Aorta (tissue), 5 donors: ENCODE measurements at regions not wholly inside any gene's neighbourhood (a gene's known extent, or its start where the extent isn't known, plus 50 kb on each side); places are given as distances from the start of the nearest gene placed in this dataset.
A peak's percentile ranks its signal among the peaks of the same experiment; 100 is the strongest.

Source experiments
- ATAC-seq: fragments of 200-7000 bp; cut with Tn5 transposase; one replicate; pipeline ENCODE4 v1.9.1; 2022; ENCODE audit warnings: moderate library complexity; ENCODE audit not compliant: low FRiP score
- DNase-seq, 2 donors: peaks; one replicate each; pipeline ENCODE4 v3.0.0-alpha.2; 2020
- H3K27ac ChIP-seq, 2 donors: one replicate each; pipeline ENCODE4 v1.5.1; 2013; ENCODE audit warnings: low read length in 2 of 2, mild to moderate bottlenecking in 2 of 2, moderate library complexity in 2 of 2, control low read depth in 1 of 2, inconsistent platforms in 1 of 2, low read depth in 1 of 2
- H3K27me3 ChIP-seq, 2 donors: one replicate each; pipeline ENCODE4 v1.6.1; 2013; ENCODE audit warnings: control low read depth in 1 of 2, low read length in 1 of 2, mild to moderate bottlenecking in 1 of 2, moderate library complexity in 1 of 2; ENCODE audit not compliant: insufficient read depth in 2 of 2, control insufficient read depth in 1 of 2
- H3K36me3 ChIP-seq, 2 donors: one replicate each; pipeline ENCODE4 v1.6.1; 2013; ENCODE audit warnings: control low read depth in 1 of 2, low read length in 1 of 2, mild to moderate bottlenecking in 1 of 2; ENCODE audit not compliant: insufficient read depth in 2 of 2, control insufficient read depth in 1 of 2
- H3K4me1 ChIP-seq, 2 donors: one replicate each; pipeline ENCODE4 v1.6.1; 2013; ENCODE audit warnings: low read length in 2 of 2, control low read depth in 1 of 2, mild to moderate bottlenecking in 1 of 2, moderate library complexity in 1 of 2; ENCODE audit not compliant: insufficient read depth in 2 of 2, control insufficient read depth in 1 of 2
- H3K4me3 ChIP-seq, 2 donors: one replicate each; pipeline ENCODE4 v1.5.1; 2013; ENCODE audit warnings: low read length in 2 of 2, control low read depth in 1 of 2, mild to moderate bottlenecking in 1 of 2
- H3K9me3 ChIP-seq: one replicate; pipeline ENCODE4 v1.6.1; 2013; ENCODE audit warnings: mild to moderate bottlenecking, low read length; ENCODE audit not compliant: control insufficient read depth
- WGBS, 2 donors: extraction: QIAGEN DNeasy Blood & Tissue Kit; methylation state at CpG; one replicate each; pipeline ENCODE4 v1.1.7; 2013; 5-methylcytosine and 5-hydroxymethylcytosine counted together
- intact Hi-C, 2 donors: fragments of 100-400 bp; cut with DNase I; formaldehyde crosslinking; loops; one replicate each; pipeline versions ENCODE4 v1.14.2 to v1.15.0; 2022
- donor health status: healthy with polysubstance abuse.
- donor health status: Bipolar disorder and iron deficiency.
- donor health status: DM: no; HTN: no; CAD: no.
- donor health status: DM: no; HTN: no; CAD: no.
- donor health status: DM: yes; HTN: yes; CAD: no.

DNA sequence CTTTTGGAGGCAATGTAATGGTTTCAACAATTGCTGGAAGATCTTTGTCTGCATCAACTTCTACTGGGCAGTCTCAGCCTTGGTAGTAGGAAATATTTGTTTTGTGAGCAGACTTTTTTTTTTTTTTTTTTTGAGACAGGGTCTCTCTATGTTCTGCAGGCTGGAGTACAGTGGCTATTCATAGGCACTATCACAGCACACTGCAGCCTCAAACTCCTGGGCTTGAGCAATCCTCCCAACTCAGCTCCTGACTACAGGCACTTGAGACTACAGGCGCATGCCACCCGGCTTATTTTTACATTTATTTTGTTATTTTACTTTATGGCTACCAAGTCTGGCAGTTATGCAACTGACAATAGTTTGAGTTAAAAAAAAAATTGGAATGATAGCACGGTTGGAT lies 187.3 kb downstream of the SNX18 start:
- 35 to 41% methylated on average over 3 of the region's 3 CpGs for WGBS, 2 donors
- Histone ChIP-seq H3K4me1 (peaks cover 8 to 16% of the 10 kb centered on the region in 2 donors), H3K27me3 (no peaks in the 10 kb centered on the region), H3K9me3 (no peaks in the 10 kb centered on the region), H3K27ac (peak overlapping the region; percentile 24 to 77), H3K36me3 (no peaks in the 10 kb centered on the region), H3K4me3 (no peak overlapping the region)
- ATAC-seq (no peak), DNase-seq (no peak)
- intact Hi-C loops = loop anchor here (5.0 kb wide), 5 partner anchors 43 to 183 kb away; no protein-coding TSS in a partner anchor

DNA sequence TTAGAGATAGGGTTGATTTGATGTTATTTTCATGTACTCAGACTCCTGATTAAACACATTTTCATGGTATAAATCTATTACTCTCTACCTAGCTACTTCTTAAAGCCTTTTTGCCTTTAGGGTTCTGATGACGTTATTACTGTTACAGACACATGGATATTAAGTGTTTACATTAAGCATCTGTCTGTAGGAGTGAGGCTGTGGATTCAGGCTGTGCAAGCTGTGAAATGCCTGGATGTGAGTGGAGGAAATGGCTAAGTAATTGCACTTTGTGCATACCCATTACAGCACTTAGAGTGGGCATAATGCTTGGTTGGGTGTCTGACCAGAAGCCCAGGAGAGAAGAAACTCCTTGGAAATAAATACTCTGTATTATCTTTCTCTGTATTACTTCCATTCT lies 186.8 kb downstream of the SNX18 start:
- peak overlapping the region in 1 of 2 donors; percentile 98 for H3K27ac ChIP-seq
- no peaks in the 10 kb centered on the region for H3K36me3 ChIP-seq
- H3K4me3 ChIP-seq = no peak overlapping the region
- intact Hi-C loops = loop anchor here (5.0 kb wide), 5 partner anchors 42 to 182 kb away; no protein-coding TSS in a partner anchor
- no peaks in the 10 kb centered on the region for H3K27me3 ChIP-seq
- no peaks in the 10 kb centered on the region for H3K9me3 ChIP-seq
- H3K4me1 ChIP-seq = peaks cover 9 to 18% of the 10 kb centered on the region in 2 donors
- 0 to 8% methylated on average over 1 of the region's 1 CpG for WGBS, 2 donors
- DNase-seq (no peak), ATAC-seq (no peak)

DNA sequence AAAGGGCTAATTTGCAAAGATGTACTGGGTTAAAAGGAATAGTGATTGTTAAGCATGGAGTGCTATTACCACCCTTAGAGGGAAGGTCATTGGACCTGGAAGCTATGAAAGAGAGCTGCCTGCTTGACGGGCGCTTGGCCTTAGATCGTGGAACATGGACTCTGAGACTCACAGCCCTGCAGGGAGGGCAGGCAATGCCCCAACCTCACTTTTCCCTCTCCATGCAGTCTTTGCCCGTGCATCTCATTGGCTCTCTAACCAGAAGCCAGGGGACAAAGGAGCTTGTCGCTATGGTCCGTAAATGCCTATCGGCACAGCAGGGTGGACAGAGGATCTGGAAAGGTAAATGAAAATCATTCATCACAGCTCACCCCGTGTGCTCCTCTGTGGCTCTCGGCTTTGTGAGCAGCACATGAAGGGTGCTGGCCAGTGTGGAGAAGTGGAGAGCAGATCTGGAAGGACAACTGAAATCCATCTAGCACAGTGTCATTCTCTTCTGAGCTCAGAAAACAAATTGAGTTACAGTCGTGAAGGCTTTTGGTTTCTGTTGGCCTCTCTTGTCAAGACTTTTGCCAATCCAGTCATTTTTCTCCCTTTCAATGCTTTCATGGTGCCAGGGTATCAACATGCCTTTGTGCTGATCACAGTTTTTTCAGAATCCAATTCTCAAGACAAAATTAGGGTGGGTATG lies 186.2 kb downstream of the SNX18 start:
- Histone ChIP-seq H3K4me1 (peaks cover 14 to 18% of the 10 kb centered on the region in 2 donors), H3K4me3 (peak overlapping the region in 1 of 2 donors; percentile 38), H3K36me3 (no peaks in the 10 kb centered on the region), H3K27me3 (no peaks in the 10 kb centered on the region), H3K9me3 (no peaks in the 10 kb centered on the region), H3K27ac (peak overlapping the region; percentile 45 to 100)
- ATAC-seq = peak; percentile 67
- intact Hi-C loops = loop anchor here (2.0 to 5.0 kb wide), 6 partner anchors 13 to 181 kb away; no protein-coding TSS in a partner anchor
- no peak for DNase-seq
- 5 to 9% methylated on average over 10 of the region's 10 CpGs for WGBS, 2 donors

DNA sequence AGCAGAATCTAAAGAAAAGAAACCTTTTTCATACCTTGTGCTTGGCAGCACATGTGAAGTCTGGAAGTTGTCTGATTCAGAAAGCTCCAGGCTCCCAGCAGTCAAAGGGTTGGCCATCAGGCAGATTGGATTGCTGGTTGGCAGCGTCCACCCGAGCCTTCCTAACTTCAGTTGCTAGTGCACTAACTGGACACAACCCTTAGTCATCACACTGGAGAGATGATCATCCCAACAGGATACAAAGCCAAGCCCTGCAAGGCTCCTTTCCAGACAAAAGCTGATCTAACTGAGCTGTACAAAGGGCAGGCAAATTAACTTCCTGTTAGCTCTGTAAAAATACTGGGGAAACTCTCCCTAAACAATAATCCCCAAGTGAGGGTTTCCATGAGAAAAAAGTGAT lies 185.6 kb downstream of the SNX18 start:
- intact Hi-C loops = loop anchor here (2.0 to 5.0 kb wide), 6 partner anchors 14 to 181 kb away; no protein-coding TSS in a partner anchor
- peaks cover 17 to 21% of the 10 kb centered on the region in 2 donors for H3K4me1 ChIP-seq

DNA sequence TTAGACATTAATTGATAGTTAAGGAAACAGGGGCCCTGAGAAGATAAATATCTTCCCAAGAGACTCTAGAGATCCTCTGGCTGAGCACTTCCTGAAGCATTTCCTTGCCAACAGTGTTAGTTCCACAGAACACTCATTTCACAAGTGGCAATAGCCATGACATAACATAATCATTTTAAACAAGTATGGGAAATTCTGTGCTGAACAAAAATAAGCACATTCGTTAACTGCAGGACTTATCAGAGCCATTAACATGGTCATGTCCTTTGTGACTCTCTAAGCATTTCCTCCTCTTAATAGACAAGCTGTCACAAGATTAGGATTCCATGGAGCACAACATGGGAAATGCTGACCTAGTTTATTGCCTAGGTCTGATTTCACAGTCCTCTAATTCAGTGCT lies 184.9 kb downstream of the SNX18 start:
- intact Hi-C loops = loop anchor here (2.0 to 5.0 kb wide), 6 partner anchors 14 to 180 kb away; no protein-coding TSS in a partner anchor
- no peak for ATAC-seq
- H3K27ac ChIP-seq = peak overlapping the region; percentile 89 to 96
- H3K9me3 ChIP-seq = no peaks in the 10 kb centered on the region
- no peaks in the 10 kb centered on the region for H3K36me3 ChIP-seq
- DNase-seq = no peak
- WGBS, 2 donors = 4 to 6% methylated on average over 1 of the region's 1 CpG
- no peaks in the 10 kb centered on the region for H3K27me3 ChIP-seq
- peaks cover 20 to 28% of the 10 kb centered on the region in 2 donors for H3K4me1 ChIP-seq
- H3K4me3 ChIP-seq = peak overlapping the region; percentile 0 to 10

More for the DNA sequence above, 185.6 kb downstream of the SNX18 start:
- DNase-seq = peak; percentile 84 to 88
- Histone ChIP-seq H3K27me3 (no peaks in the 10 kb centered on the region), H3K9me3 (no peaks in the 10 kb centered on the region), H3K4me3 (peak overlapping the region in 1 of 2 donors; percentile 38), H3K36me3 (no peaks in the 10 kb centered on the region), H3K27ac (peak overlapping the region; percentile 96 to 100)
- ATAC-seq = peak; percentile 76
- WGBS, 2 donors = 4% methylated on average over 2 of the region's 2 CpGs

DNA sequence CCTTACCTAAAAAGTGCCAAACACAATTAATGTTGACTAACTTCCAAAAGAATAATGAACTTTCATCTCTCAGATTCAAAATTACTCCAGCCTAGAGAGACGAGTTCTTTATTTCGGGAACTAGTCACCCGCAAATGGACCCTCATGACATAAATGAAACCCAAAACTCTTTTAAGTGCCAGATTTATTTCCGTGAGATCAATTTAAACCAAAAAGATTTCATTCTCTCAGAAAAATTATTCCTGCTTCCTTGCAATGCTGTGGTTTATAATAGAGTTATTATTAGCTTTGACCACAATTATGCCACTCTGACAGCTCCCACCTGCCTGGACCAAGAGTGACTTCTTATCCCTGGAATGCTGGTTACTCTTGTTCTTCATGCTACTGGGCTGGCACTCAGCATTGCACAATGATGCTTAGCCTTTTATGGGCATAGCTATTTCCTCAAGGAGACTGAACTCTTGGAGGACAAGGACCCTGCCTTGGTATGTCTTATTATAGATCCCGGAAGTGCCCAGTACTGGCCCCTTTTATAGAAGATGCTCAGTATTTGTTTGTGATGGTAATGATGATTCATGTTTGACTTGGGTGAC lies 183.5 kb downstream of the SNX18 start:
- no peaks in the 10 kb centered on the region for H3K27me3 ChIP-seq
- ATAC-seq = peak; percentile 72
- WGBS, 2 donors = 2 to 5% methylated on average over 5 of the region's 5 CpGs
- H3K4me3 ChIP-seq = no peak overlapping the region
- H3K36me3 ChIP-seq = no peaks in the 10 kb centered on the region
- H3K27ac ChIP-seq = peak overlapping the region in 1 of 2 donors; percentile 53
- peak in 1 of 2 donors; percentile 84 for DNase-seq
- intact Hi-C loops = loop anchor here (5.0 kb wide), 5 partner anchors 39 to 179 kb away; no protein-coding TSS in a partner anchor
- H3K9me3 ChIP-seq = no peaks in the 10 kb centered on the region
- H3K4me1 ChIP-seq = peaks cover 23 to 32% of the 10 kb centered on the region in 2 donors

DNA sequence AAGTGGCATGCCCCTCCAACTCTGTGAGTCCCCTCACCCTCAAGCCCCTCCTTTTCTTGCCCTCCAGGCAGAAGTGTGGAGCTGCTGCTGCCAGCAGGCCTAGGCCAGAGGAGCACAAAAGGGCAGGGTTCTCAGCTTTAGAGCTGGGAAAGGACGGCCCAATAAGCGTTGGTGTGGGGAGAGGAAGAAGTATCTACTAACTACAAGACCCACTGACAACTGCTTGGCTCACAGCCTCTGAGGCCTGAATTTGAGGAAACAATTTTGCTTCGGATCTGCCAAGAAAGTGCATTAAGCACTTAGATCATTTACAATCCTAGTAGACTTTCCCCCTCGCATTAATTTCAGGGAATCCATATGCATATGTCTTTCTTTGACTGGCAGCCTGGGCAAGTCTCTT lies 179.4 kb downstream of the SNX18 start:
- peak in 1 of 2 donors; percentile 56 for DNase-seq
- no peaks in the 10 kb centered on the region for H3K27me3 ChIP-seq
- no peak for ATAC-seq
- H3K9me3 ChIP-seq = no peaks in the 10 kb centered on the region
- peaks cover 17 to 25% of the 10 kb centered on the region in 2 donors for H3K4me1 ChIP-seq
- intact Hi-C loops = no loop called here
- no peak overlapping the region for H3K4me3 ChIP-seq
- H3K27ac ChIP-seq = peak overlapping the region; percentile 22 to 92
- no peaks in the 10 kb centered on the region for H3K36me3 ChIP-seq
- WGBS, 2 donors = 1 to 6% methylated on average over 4 of the region's 4 CpGs

DNA sequence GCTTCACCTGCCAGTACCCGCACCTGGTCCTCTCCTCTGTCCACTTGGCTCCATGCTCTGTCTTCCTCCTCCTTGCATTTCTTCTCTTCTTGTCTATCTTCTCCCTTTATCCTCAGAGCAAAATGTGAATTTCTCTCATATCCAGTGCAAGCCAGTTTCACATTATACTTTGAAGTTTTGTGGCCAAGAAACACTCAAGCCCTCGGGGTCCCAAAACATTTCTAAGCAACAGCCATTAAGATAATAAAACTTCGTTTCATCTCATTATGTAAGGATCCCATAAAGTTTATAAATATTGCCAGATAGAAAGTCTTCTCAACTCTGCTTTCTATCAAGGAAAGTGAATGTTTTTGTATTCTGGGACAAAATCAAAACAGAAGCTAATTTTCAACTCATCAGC lies 178.8 kb downstream of the SNX18 start:
- Histone ChIP-seq H3K36me3 (no peaks in the 10 kb centered on the region), H3K27ac (peak overlapping the region; percentile 32 to 61), H3K9me3 (no peaks in the 10 kb centered on the region), H3K4me3 (no peak overlapping the region), H3K4me1 (peaks cover 15 to 23% of the 10 kb centered on the region in 2 donors), H3K27me3 (no peaks in the 10 kb centered on the region)
- intact Hi-C loops = no loop called here
- 26 to 45% methylated on average over 3 of the region's 3 CpGs for WGBS, 2 donors
- DNase-seq (no peak), ATAC-seq (no peak)
